Memory B cell (primary cell): ENCODE measurements at regions not wholly inside any gene's neighbourhood (a gene's known extent, or its start where the extent isn't known, plus 50 kb on each side); places are given as distances from the start of the nearest gene placed in this dataset.
"Not testable (repeated sequence)": the region's sequence is repeated elsewhere in the genome, so short reads cannot be mapped to it uniquely, and the experiment has no call there.

Experiments used
- ATAC-seq: fragments of 150-1000 bp; cut with Tn5 transposase; 2 replicates; pipeline ENCODE4 v1.10.0; 2021; ENCODE audit warnings: low read depth, mild to moderate bottlenecking, moderate library complexity
- DNase-seq, 2 donors: peaks; one replicate each; pipeline ENCODE4 v3.0.0; 2022; ENCODE audit warnings: low spot score in 2 of 2
- H3K27ac Mint-ChIP-seq: one replicate; pipeline ENCODE4 v1.8.0; 2022; ENCODE audit warnings: mild to moderate bottlenecking, moderate library complexity, mixed read lengths
- H3K27me3 Mint-ChIP-seq: one replicate; pipeline ENCODE4 v1.8.0; 2022; ENCODE audit warnings: mixed read lengths
- H3K36me3 Mint-ChIP-seq: one replicate; pipeline ENCODE4 v1.8.0; 2022; ENCODE audit warnings: mild to moderate bottlenecking, mixed read lengths
- H3K4me1 Mint-ChIP-seq: one replicate; pipeline ENCODE4 v1.8.0; 2022; ENCODE audit warnings: mixed read lengths
- H3K4me3 Mint-ChIP-seq: one replicate; pipeline ENCODE4 v1.8.0; 2022; ENCODE audit warnings: mild to moderate bottlenecking, moderate library complexity, mixed read lengths
- H3K9me3 Mint-ChIP-seq: one replicate; pipeline ENCODE4 v1.8.0; 2022; ENCODE audit warnings: mixed read lengths

GRCh38 chr14:53848854-53849253 lies 107.8 kb downstream of the BMP4 start:
- Mint-ChIP-seq H3K27me3 (peaks cover 1% of the 10 kb centered on the region), H3K27ac (no peak overlapping the region), H3K4me3 (no peak overlapping the region), H3K36me3 (no peaks in the 10 kb centered on the region), H3K4me1 (no peaks in the 10 kb centered on the region), H3K9me3 (no peaks in the 10 kb centered on the region)
- no peak for DNase-seq
- ATAC-seq, result no peak

- H3K4me1 Mint-ChIP-seq, result no peaks in the 10 kb centered on the region
- ATAC-seq, result no peak
- H3K27me3 Mint-ChIP-seq, result peaks cover 1% of the 10 kb centered on the region
- no peak overlapping the region for H3K27ac Mint-ChIP-seq
- no peak for DNase-seq
- H3K9me3 Mint-ChIP-seq, result no peaks in the 10 kb centered on the region
- no peaks in the 10 kb centered on the region for H3K36me3 Mint-ChIP-seq
- no peak overlapping the region for H3K4me3 Mint-ChIP-seq
Observed at GRCh38 chr14:53847881-53848280, 108.7 kb downstream of the BMP4 start.

- no peak for DNase-seq
Observed at GRCh38 chr14:53847057-53847456, 109.6 kb downstream of the BMP4 start.

GRCh38 chr14:53845813-53846693 lies 110.6 kb downstream of the BMP4 start:
- DNase-seq, result no peak
- H3K4me1 Mint-ChIP-seq, result no peaks in the 10 kb centered on the region

More at GRCh38 chr14:53847057-53847456, 109.6 kb downstream of the BMP4 start:
- no peak overlapping the region for H3K27ac Mint-ChIP-seq
- H3K4me1 Mint-ChIP-seq, result no peaks in the 10 kb centered on the region
- no peaks in the 10 kb centered on the region for H3K9me3 Mint-ChIP-seq
- peaks cover 1% of the 10 kb centered on the region for H3K27me3 Mint-ChIP-seq
- no peak overlapping the region for H3K4me3 Mint-ChIP-seq
- no peaks in the 10 kb centered on the region for H3K36me3 Mint-ChIP-seq
- ATAC-seq, result no peak

GRCh38 chr14:53842938-53843337 lies 113.7 kb downstream of the BMP4 start:
- peaks cover 6% of the 10 kb centered on the region for H3K9me3 Mint-ChIP-seq
- no peaks in the 10 kb centered on the region for H3K36me3 Mint-ChIP-seq
- H3K27me3 Mint-ChIP-seq, result peaks cover 1% of the 10 kb centered on the region
- no peak overlapping the region for H3K4me3 Mint-ChIP-seq
- H3K4me1 Mint-ChIP-seq, result no peaks in the 10 kb centered on the region
- DNase-seq, result no peak
- H3K27ac Mint-ChIP-seq, result no peak overlapping the region
- ATAC-seq, result no peak

More at GRCh38 chr14:53845813-53846693, 110.6 kb downstream of the BMP4 start:
- Mint-ChIP-seq H3K4me3 (no peak overlapping the region), H3K36me3 (no peaks in the 10 kb centered on the region), H3K27ac (no peak overlapping the region), H3K27me3 (peaks cover 1% of the 10 kb centered on the region), H3K9me3 (no peaks in the 10 kb centered on the region)
- no peak for ATAC-seq

DNA sequence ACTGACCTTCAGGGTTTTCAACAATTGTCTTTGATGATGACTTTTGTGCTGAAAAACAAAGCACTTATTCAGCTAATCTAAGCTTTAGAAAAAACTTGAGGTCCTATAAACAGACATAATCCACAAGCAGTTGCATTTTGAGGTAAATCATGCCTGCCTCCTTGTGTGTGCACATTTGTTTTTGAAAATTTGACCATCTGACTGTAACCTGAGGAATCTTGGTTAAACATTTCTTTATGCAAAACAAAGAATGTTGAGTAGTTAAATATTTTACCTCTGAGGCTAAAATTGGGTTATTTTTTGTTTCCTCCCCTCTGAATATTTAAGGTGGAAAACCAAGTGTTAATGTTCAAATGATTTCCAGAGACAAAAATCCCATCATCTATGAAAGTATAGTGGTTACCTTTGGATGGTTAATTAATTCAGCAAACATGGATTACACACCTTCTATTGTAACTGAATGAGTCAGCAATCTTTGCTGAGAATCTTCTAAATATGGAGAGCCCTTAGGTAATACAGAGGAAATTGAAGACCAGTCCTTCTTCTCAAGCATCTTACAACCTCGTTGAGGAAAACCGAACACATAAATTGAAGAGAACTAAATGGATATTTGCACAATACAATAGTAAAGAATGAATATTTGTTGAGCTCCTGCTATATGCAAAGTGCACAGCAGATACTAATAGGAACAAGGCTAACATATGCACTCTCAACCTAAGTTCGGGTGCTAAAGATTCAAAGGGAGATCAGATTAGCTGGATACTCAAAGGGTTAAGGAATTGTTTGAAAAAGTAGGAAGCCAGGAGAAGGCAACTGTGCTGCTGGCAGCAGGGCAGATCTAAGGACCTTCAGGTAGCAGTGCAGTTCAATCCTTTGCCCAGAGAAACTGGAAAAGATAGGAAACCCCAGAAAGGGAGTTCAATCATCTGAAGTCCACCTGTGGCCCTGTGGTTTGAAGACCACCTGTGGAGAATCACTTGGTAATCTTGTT lies 115.2 kb downstream of the BMP4 start:
- no peak for ATAC-seq
- Mint-ChIP-seq H3K27ac (no peak overlapping the region), H3K4me3 (no peak overlapping the region), H3K27me3 (no peaks in the 10 kb centered on the region), H3K36me3 (no peaks in the 10 kb centered on the region), H3K4me1 (no peaks in the 10 kb centered on the region), H3K9me3 (peaks cover 6% of the 10 kb centered on the region)
- DNase-seq, result no peak

DNA sequence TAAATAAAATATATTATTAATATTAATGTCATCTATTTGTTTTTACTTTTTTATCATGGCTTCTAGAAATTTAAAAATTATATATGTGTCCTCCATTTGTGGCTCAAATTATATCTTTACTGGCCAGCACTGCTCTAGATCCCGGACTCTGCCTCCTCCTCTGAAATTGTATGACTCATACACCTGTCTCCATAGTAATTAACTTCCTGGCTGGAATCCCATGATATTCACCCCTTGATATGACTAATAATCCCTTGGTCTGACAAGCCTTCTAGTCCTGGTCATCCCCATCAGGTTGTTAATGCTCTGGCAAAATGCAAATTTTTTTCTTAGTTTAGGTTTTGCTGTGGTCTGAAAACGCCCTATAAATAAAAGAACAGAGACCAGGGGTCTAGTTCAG lies 116.2 kb downstream of the BMP4 start:
- Mint-ChIP-seq H3K36me3 (no peaks in the 10 kb centered on the region), H3K9me3 (peaks cover 6% of the 10 kb centered on the region), H3K27me3 (no peaks in the 10 kb centered on the region), H3K4me1 (no peaks in the 10 kb centered on the region), H3K4me3 (no peak overlapping the region), H3K27ac (no peak overlapping the region)
- DNase-seq, result no peak
- ATAC-seq, result no peak

DNA sequence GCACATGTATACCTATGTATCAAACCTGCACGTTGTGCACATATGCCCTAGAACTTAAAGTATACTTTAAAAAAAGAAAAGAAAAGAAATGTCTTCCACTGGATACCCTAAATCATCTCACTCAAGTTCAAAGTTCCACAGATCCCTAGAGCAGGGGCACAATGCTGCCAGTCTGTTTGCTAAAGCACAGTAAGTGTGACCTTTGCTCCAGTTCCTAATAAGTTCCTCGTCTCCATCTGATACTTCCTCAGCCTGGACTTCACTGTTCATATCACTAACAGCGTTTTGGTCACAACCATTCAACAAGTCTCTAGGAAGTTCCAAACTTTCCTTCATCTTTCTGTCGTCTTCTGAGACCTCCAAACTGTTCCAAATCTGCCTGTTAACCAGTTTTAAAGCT lies 118.3 kb downstream of the BMP4 start:
- no peak overlapping the region for H3K27ac Mint-ChIP-seq
- no peak for DNase-seq
- no peaks in the 10 kb centered on the region for H3K4me1 Mint-ChIP-seq
- H3K9me3 Mint-ChIP-seq, result peaks cover 6% of the 10 kb centered on the region
- no peak overlapping the region for H3K4me3 Mint-ChIP-seq
- no peak for ATAC-seq
- no peaks in the 10 kb centered on the region for H3K27me3 Mint-ChIP-seq
- no peaks in the 10 kb centered on the region for H3K36me3 Mint-ChIP-seq

- not testable (repeated sequence) for ATAC-seq, H3K4me1 Mint-ChIP-seq, H3K36me3 Mint-ChIP-seq, DNase-seq, H3K4me3 Mint-ChIP-seq, H3K27me3 Mint-ChIP-seq, H3K27ac Mint-ChIP-seq, H3K9me3 Mint-ChIP-seq
Observed at GRCh38 chr14:53837656-53838055, 119.0 kb downstream of the BMP4 start.

DNA sequence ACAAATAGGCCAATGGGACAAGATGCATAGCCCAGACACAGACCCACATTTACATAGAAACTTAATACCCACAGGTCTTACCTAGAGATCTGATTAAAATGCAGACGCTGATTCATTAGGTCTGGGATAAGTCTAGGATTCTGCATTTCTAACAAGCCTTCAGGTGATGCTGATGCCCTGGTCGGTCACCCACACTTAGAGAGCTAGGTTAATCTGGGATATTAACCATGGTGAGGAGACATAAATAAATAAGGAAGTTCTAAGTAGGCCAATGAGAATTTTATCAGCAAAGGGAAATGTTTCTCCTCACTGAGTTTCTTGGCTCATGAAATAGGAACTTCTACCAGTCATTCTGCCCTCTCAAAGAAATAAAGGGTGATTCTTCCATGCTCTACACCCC lies 120.1 kb downstream of the BMP4 start:
- Mint-ChIP-seq H3K4me1 (no peaks in the 10 kb centered on the region), H3K9me3 (peaks cover 6% of the 10 kb centered on the region), H3K4me3 (no peak overlapping the region)

DNA sequence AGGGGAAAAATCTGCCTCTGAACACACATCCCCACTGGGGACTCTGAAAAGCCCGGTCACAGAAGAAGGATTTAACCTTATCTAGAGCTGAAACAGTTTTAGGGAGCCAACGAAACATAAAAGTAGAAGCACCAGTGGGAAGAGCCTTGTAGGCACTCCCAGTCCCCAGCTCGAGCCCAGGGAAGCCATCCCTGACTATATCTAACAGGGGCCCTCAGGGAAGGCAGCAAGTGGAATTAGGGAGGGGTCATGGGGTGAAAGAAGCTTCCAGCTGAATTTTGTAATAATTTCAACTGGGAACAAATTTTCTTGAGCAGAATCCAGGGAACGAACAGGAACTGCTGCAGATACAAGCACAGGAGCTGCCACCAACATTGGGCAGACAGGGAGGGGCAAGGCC lies 127.8 kb downstream of the BMP4 start:
- H3K4me3 Mint-ChIP-seq, result no peak overlapping the region
- no peaks in the 10 kb centered on the region for H3K9me3 Mint-ChIP-seq
- H3K4me1 Mint-ChIP-seq, result no peaks in the 10 kb centered on the region

More for the DNA sequence above, 120.1 kb downstream of the BMP4 start:
- Mint-ChIP-seq H3K27ac (no peak overlapping the region), H3K36me3 (no peaks in the 10 kb centered on the region), H3K27me3 (no peaks in the 10 kb centered on the region)
- DNase-seq (no peak), ATAC-seq (no peak)

GRCh38 chr14:53824061-53824460 lies 132.6 kb downstream of the BMP4 start:
- peaks cover 1% of the 10 kb centered on the region for H3K27me3 Mint-ChIP-seq
- no peak overlapping the region for H3K4me3 Mint-ChIP-seq
- no peak for DNase-seq
- H3K27ac Mint-ChIP-seq, result no peak overlapping the region
- H3K9me3 Mint-ChIP-seq, result no peaks in the 10 kb centered on the region
- no peaks in the 10 kb centered on the region for H3K4me1 Mint-ChIP-seq
- H3K36me3 Mint-ChIP-seq, result no peaks in the 10 kb centered on the region
- no peak for ATAC-seq

More for the DNA sequence above, 127.8 kb downstream of the BMP4 start:
- ATAC-seq (no peak), DNase-seq (no peak)
- H3K27me3 Mint-ChIP-seq, result peaks cover 1% of the 10 kb centered on the region
- no peaks in the 10 kb centered on the region for H3K36me3 Mint-ChIP-seq
- H3K27ac Mint-ChIP-seq, result no peak overlapping the region

- no peak for DNase-seq
- Mint-ChIP-seq H3K4me1 (no peaks in the 10 kb centered on the region), H3K27me3 (no peaks in the 10 kb centered on the region), H3K27ac (no peak overlapping the region), H3K9me3 (peaks cover 5% of the 10 kb centered on the region), H3K36me3 (no peaks in the 10 kb centered on the region), H3K4me3 (no peak overlapping the region)
- no peak for ATAC-seq
Observed at GRCh38 chr14:53814392-53814791, 142.2 kb downstream of the BMP4 start.

DNA sequence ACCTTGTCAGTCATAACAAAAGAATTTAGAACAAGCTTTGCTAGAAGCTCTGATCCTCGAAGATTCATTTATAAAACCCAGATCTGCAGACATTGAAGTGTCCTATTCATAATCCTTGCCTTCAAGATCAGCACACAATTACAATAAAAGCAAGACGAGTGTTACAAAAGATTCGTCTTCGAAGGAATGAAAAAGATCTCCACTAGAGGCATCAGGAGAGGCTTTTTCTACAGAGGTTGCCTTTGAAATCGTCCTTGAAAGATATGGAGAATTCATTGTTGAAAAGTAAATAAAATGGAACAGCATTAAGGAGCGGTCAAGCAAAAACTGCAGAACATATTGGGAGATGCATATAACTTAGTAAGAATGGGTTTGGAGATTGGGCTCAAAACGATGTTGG lies 146.4 kb downstream of the BMP4 start:
- Mint-ChIP-seq H3K4me3 (no peak overlapping the region), H3K36me3 (no peaks in the 10 kb centered on the region), H3K27me3 (peaks cover 1% of the 10 kb centered on the region), H3K9me3 (peaks cover 5% of the 10 kb centered on the region), H3K27ac (no peak overlapping the region), H3K4me1 (no peaks in the 10 kb centered on the region)
- DNase-seq (no peak), ATAC-seq (no peak)
